Upper lobe of left lung (tissue), 4 donors: ENCODE measurements at regions not wholly inside any gene's neighbourhood (a gene's known extent, or its start where the extent isn't known, plus 50 kb on each side); places are given as distances from the start of the nearest gene placed in this dataset.

Experiments used
- CTCF ChIP-seq, 6 experiments: fragments of 450-650 bp in 4 of 6; fragments of 200-600 bp in 2 of 6; sonication (generic) in 2 of 6; IDR thresholded peaks; one replicate each; pipeline ENCODE4 v1.5.1; 2016 to 2019; ENCODE audit warnings: antibody characterized with exemption in 6 of 6
- POLR2A ChIP-seq, 4 donors: fragments of 450-650 bp; IDR thresholded peaks; one replicate each; pipeline ENCODE4 v1.5.1; 2016 to 2017; ENCODE audit warnings: antibody characterized with exemption in 4 of 4, mild to moderate bottlenecking in 2 of 4
- POLR2AphosphoS5 ChIP-seq, 2 donors: sonication (generic); formaldehyde crosslinking; IDR thresholded peaks; one replicate each; pipeline ENCODE4 v1.5.1; 2017; ENCODE audit warnings: antibody characterized with exemption in 2 of 2

DNA sequence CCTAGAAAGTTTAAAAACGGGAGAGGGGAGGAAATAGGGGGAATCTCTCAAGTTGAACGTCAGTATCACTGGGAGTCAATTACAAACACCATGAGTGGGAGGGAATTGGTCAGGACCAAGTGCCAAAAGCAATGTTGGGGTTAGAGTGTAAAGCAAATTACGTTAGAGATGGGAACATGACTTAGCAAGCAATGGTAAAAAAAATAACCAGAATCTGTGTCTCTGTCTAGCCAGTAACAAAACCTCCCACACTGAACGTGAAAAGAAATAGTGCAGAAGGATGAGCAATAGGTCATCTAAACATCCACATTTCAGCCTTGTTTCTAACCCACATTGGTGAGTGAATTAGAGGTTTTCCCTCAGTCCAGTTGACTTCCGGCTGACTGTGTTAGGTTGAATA, 242.2 kb downstream of the COG6 start:
- no peak for TF ChIP-seq CTCF (IDR thresholded peaks at IDR 0.05)
- no peak for TF ChIP-seq POLR2A (IDR thresholded peaks at IDR 0.05)
- TF ChIP-seq POLR2AphosphoS5 (IDR thresholded peaks at IDR 0.05) = no peak
